Mucosa of rectum (tissue), 2 donors: ENCODE measurements at regions not wholly inside any gene's neighbourhood (a gene's known extent, or its start where the extent isn't known, plus 50 kb on each side); places are given as distances from the start of the nearest gene placed in this dataset.

Experiments used
- H3K27ac ChIP-seq, 2 donors: one replicate each; pipeline ENCODE4 v1.7.0; 2013; ENCODE audit warnings: inconsistent platforms in 2 of 2, low read depth in 2 of 2, low read length in 2 of 2
- H3K27me3 ChIP-seq, 2 donors: one replicate each; pipeline ENCODE4 v1.7.0; 2013; ENCODE audit warnings: low read length in 2 of 2; ENCODE audit not compliant: control insufficient read depth in 2 of 2, insufficient read depth in 2 of 2
- H3K36me3 ChIP-seq, 2 donors: one replicate each; pipeline ENCODE4 v1.7.0; 2013; ENCODE audit warnings: low read length in 2 of 2; ENCODE audit not compliant: control insufficient read depth in 2 of 2, insufficient read depth in 2 of 2
- H3K4me1 ChIP-seq, 2 donors: one replicate each; pipeline ENCODE4 v1.7.0; 2013; ENCODE audit warnings: low read length in 2 of 2, mild to moderate bottlenecking in 1 of 2; ENCODE audit not compliant: control insufficient read depth in 2 of 2, insufficient read depth in 2 of 2
- H3K4me3 ChIP-seq, 2 donors: one replicate each; pipeline ENCODE4 v1.7.0; 2013; ENCODE audit warnings: low read length in 2 of 2
- H3K9ac ChIP-seq, 2 donors: one replicate each; pipeline ENCODE4 v1.7.0; 2013; ENCODE audit warnings: low read length in 2 of 2, low read depth in 1 of 2, mild to moderate bottlenecking in 1 of 2
- H3K9me3 ChIP-seq, 2 donors: one replicate each; pipeline ENCODE4 v1.7.0; 2013; ENCODE audit warnings: low read length in 2 of 2; ENCODE audit not compliant: control insufficient read depth in 2 of 2
- donor health status: healthy.
- donor health status: Normal muscosa, but diverticular disease.

GRCh38 chr2:56648802-56649201 lies 465.0 kb downstream of the CCDC85A start:
- Histone ChIP-seq H3K4me1 (no peaks in the 10 kb centered on the region), H3K9me3 (no peaks in the 10 kb centered on the region), H3K27ac (no peak overlapping the region), H3K4me3 (no peak overlapping the region), H3K36me3 (no peaks in the 10 kb centered on the region), H3K27me3 (no peaks in the 10 kb centered on the region), H3K9ac (no peak overlapping the region)

GRCh38 chr2:56654936-56655335 lies 471.1 kb downstream of the CCDC85A start:
- no peak overlapping the region for H3K27ac ChIP-seq
- H3K36me3 ChIP-seq, result no peaks in the 10 kb centered on the region
- H3K9ac ChIP-seq, result no peak overlapping the region
- H3K27me3 ChIP-seq, result no peaks in the 10 kb centered on the region
- no peak overlapping the region for H3K4me3 ChIP-seq
- H3K9me3 ChIP-seq, result no peaks in the 10 kb centered on the region
- no peaks in the 10 kb centered on the region for H3K4me1 ChIP-seq

- Histone ChIP-seq H3K4me3 (no peak overlapping the region), H3K9me3 (no peaks in the 10 kb centered on the region), H3K27me3 (no peaks in the 10 kb centered on the region), H3K9ac (no peak overlapping the region), H3K36me3 (no peaks in the 10 kb centered on the region), H3K27ac (no peak overlapping the region), H3K4me1 (no peaks in the 10 kb centered on the region)
Observed at GRCh38 chr2:56656826-56657225, 473.0 kb downstream of the CCDC85A start.

- Histone ChIP-seq H3K4me1 (no peaks in the 10 kb centered on the region), H3K9ac (no peak overlapping the region), H3K27ac (no peak overlapping the region)
Observed at GRCh38 chr2:56666777-56667176, 483.0 kb downstream of the CCDC85A start.

GRCh38 chr2:56671973-56672569 lies 488.3 kb downstream of the CCDC85A start:
- Histone ChIP-seq H3K4me1 (no peaks in the 10 kb centered on the region), H3K9ac (no peak overlapping the region), H3K27ac (no peak overlapping the region), H3K27me3 (no peaks in the 10 kb centered on the region), H3K4me3 (no peak overlapping the region), H3K9me3 (peaks cover 0 to 6% of the 10 kb centered on the region in 2 donors), H3K36me3 (no peaks in the 10 kb centered on the region)

More at GRCh38 chr2:56666777-56667176, 483.0 kb downstream of the CCDC85A start:
- H3K36me3 ChIP-seq, result no peaks in the 10 kb centered on the region
- H3K9me3 ChIP-seq, result no peaks in the 10 kb centered on the region
- H3K4me3 ChIP-seq, result no peak overlapping the region
- H3K27me3 ChIP-seq, result no peaks in the 10 kb centered on the region

- Histone ChIP-seq H3K4me3 (no peak overlapping the region), H3K27ac (no peak overlapping the region), H3K9ac (no peak overlapping the region), H3K27me3 (no peaks in the 10 kb centered on the region), H3K36me3 (no peaks in the 10 kb centered on the region), H3K9me3 (peaks cover 0 to 6% of the 10 kb centered on the region in 2 donors), H3K4me1 (no peaks in the 10 kb centered on the region)
Observed at GRCh38 chr2:56674084-56674483, 490.3 kb downstream of the CCDC85A start.

GRCh38 chr2:56676966-56677365 lies 493.2 kb downstream of the CCDC85A start:
- Histone ChIP-seq H3K4me3 (no peak overlapping the region), H3K9ac (no peak overlapping the region), H3K4me1 (no peaks in the 10 kb centered on the region), H3K27me3 (no peaks in the 10 kb centered on the region), H3K9me3 (peaks cover 0 to 6% of the 10 kb centered on the region in 2 donors), H3K36me3 (no peaks in the 10 kb centered on the region), H3K27ac (no peak overlapping the region)

GRCh38 chr2:56680971-56681631 lies 497.3 kb downstream of the CCDC85A start:
- Histone ChIP-seq H3K27me3 (no peaks in the 10 kb centered on the region), H3K9ac (no peak overlapping the region), H3K4me1 (no peaks in the 10 kb centered on the region), H3K4me3 (no peak overlapping the region), H3K9me3 (no peaks in the 10 kb centered on the region), H3K36me3 (no peaks in the 10 kb centered on the region), H3K27ac (no peak overlapping the region)

- H3K9me3 ChIP-seq, result no peaks in the 10 kb centered on the region
- no peaks in the 10 kb centered on the region for H3K36me3 ChIP-seq
- H3K9ac ChIP-seq, result no peak overlapping the region
- H3K4me3 ChIP-seq, result no peak overlapping the region
- no peaks in the 10 kb centered on the region for H3K4me1 ChIP-seq
- H3K27me3 ChIP-seq, result no peaks in the 10 kb centered on the region
- H3K27ac ChIP-seq, result no peak overlapping the region
Observed at GRCh38 chr2:56681659-56682396, 498.0 kb downstream of the CCDC85A start.

- Histone ChIP-seq H3K27me3 (no peaks in the 10 kb centered on the region), H3K9me3 (no peaks in the 10 kb centered on the region), H3K36me3 (no peaks in the 10 kb centered on the region), H3K9ac (no peak overlapping the region), H3K4me1 (no peaks in the 10 kb centered on the region), H3K4me3 (no peak overlapping the region), H3K27ac (no peak overlapping the region)
Observed at GRCh38 chr2:56682397-56682760, 498.6 kb downstream of the CCDC85A start.
